ENCODE measurements at regions not wholly inside any gene's neighbourhood (a gene's known extent, or its start where the extent isn't known, plus 50 kb on each side); places are given as distances from the start of the nearest gene placed in this dataset.

DNA sequence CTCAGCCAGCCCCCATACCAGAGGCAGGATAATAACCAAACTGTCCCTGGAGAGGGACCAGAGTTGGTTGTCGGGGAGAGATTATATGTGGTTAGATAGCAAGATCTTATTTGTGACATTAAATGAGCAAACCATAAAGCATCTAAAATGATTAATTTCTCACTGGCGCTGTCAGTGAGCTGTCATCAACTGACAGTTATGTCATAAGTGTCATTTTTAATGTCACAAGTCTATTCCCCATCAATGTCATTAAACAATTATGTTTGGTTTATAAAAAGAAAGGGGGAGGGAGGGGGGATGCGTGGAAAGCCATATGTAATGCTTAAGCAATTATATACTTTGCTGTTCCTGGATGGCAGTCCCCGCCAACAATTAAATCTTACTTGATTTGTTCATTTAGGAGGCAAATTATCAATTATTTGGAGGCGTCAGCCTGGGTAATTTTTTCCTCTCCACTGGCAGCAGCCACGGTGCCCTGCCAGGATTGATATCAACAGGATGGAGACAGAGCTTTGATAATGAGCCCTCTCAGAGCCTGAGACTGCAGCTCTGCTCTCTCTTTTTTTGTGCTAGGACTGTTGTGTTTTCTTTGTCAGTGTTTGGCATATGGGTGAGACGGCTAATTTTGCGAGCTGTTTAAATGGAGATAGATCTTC lies 333.6 kb upstream of the CAMK1G start:
- TF ChIP-seq EZH2 (IDR thresholded peaks at IDR 0.05; ENCODE audit: insufficient read depth, poor library complexity, severe bottlenecking) (no peak), EZH2phosphoT487 (IDR thresholded peaks at IDR 0.05; ENCODE audit: insufficient read depth, low read depth) (no peak)
